GM21528 (cell line): ENCODE measurements at regions not wholly inside any gene's neighbourhood (a gene's known extent, or its start where the extent isn't known, plus 50 kb on each side); places are given as distances from the start of the nearest gene placed in this dataset.
A peak's percentile ranks its signal among the peaks of the same experiment; 100 is the strongest.

Experiments used
- ATAC-seq: cut with Tn5 transposase; IDR thresholded peaks from one replicate; pipeline ENCODE4 v1.9.1; 2021; ENCODE audit warnings: mild to moderate bottlenecking, moderate library complexity; ENCODE audit not compliant: unreplicated experiment, low FRiP score

- ATAC-seq, result no peak
These were observed 57.9 kb upstream of the SLC5A9 start for GRCh38 chr1:48164571-48164970.

GRCh38 chr1:48160486-48161132 is 61.9 kb upstream of the SLC5A9 start:
- ATAC-seq, result no peak

GRCh38 chr1:48139275-48139674 is 83.2 kb upstream of the SLC5A9 start:
- ATAC-seq, result no peak

DNA sequence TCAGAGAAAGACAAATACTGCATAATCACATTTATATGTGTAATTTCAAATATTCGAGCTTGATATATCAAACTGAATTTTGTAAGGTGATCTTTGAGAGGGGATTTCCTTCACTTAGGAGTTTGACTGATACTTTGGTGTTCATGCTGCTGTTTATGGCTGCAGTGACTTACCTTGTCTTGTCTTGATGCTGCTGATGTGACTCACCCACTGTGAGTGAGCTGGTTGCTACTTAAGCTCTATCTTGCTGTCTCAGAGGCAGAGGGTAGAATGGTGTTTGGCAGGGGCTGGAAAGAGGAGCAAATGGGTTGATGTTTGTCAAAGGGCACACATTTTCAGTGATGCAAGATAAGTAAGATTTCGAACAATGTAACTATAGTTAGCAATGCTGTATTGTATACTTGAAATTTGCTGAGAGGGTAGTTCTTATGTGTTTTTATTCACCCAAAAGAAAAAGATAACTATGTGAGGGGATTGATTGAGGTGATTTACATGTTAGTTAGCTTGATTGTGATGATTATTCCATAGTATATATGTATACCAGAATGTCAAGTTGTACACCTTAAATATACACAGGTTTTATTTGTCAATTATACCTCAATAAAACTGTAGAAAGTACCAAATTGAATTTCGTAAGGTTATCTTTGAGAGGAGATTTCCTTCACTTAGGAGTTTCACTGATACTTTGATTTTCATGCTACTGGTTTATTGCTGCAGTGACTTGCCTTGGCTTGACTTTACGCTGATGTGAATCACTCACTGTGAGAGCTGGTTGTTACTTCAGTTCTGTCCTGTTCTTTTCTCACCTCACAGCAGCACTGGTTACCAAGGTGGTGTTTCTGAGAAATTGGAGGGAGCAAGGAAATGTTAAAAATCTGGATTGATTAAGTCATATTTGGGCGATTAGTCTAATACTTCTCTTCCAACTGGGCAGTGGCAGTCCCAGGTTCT is 94.5 kb upstream of the SLC5A9 start:
- ATAC-seq, result no peak

DNA sequence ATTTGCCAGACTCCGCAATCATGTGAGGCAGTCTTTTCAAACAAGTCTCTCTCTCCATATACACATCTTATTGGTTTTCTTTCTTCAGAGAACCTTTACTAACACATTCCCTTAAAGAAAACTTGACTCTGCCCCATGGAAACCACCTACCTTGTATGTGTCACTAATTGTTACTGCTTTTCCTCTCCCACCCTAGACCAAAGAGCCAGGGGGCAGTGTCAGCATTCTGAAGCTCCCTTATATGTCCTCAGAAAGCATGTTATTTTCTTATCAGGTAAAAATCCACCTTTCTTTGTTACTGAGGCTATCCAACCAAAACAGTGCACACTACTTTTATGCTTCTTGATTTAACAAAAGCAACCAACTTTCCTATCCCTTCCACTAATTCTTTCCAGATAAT is 98.9 kb upstream of the SLC5A9 start:
- no peak for ATAC-seq

- ATAC-seq, result no peak
These were observed 100.6 kb upstream of the SLC5A9 start for GRCh38 chr1:48121955-48122354.

GRCh38 chr1:48120621-48121020 is 101.9 kb upstream of the SLC5A9 start:
- ATAC-seq, result no peak

DNA sequence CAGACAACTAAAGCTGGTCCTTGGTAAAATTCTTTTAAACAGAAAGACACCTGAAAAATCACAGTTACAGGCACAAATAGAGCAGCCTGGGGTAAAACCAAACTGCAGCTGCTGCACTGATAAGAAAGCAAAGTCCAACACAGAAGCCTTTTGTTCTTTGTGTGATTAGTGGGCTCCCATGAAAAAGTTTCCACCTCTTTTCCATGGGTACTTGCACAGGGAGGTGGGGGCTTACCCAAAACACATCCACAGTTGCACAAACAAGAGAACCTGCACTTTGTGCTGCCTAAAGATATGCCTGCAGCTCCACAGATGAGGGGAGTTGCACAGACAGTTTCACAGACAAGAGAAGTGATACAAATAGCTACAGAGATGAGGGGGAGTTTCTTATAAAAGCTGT is 106.7 kb upstream of the SLC5A9 start:
- no peak for ATAC-seq

GRCh38 chr1:48114596-48115382 is 107.7 kb upstream of the SLC5A9 start:
- no peak for ATAC-seq

GRCh38 chr1:48109390-48110013 is 112.3 kb upstream of the TRABD2B start:
- ATAC-seq, result no peak

- no peak for ATAC-seq
These were observed 110.3 kb upstream of the TRABD2B start for GRCh38 chr1:48107516-48107915.

GRCh38 chr1:48106049-48106448 is 108.9 kb upstream of the TRABD2B start:
- ATAC-seq, result no peak

GRCh38 chr1:48105165-48105564 is 108.0 kb upstream of the TRABD2B start:
- ATAC-seq, result no peak

DNA sequence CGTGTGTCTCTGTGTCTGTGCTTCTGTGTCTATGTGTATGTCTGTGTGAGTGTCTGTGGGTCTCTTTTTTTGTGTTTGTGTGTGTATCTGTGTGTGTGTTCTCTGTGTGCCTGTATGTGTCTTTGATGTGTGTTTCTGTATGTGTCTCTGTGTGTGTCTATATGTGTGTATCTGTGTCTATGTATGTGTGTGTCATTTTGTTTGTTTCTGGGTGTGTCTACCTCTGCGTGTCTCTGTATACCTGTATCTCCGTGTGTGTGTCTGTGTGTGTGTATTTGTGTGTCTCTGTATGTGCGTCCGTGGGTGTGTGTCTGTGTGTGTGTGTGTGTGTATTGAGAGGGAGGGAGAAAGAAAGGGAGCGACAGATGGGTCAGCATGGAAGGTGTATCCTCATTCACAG is 106.3 kb upstream of the TRABD2B start:
- ATAC-seq, result no peak

DNA sequence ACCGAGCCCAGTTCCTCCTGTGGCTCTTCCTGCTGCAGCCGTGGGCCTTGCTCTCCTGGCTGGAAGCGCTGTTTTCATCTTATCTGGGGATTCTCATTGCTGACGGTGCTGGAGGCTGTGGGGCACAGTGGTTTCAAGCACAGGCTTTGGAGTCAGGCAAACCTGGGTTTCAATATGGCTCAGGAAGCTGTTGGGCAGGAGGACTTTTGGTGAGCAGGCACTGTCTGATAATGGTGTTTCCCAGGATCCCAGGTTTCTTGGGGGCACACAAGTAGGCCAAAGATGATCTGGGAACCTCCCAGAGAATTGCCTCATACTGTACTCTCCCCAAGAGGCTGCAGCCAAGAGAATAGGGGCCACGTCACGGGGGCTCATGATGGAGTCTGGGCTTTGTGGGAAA is 105.6 kb upstream of the TRABD2B start:
- no peak for ATAC-seq

- ATAC-seq, result no peak
These were observed 102.0 kb upstream of the TRABD2B start for GRCh38 chr1:48099072-48099773.

- ATAC-seq, result peak; percentile 91
These were observed 96.7 kb upstream of the TRABD2B start for GRCh38 chr1:48093696-48094528.

DNA sequence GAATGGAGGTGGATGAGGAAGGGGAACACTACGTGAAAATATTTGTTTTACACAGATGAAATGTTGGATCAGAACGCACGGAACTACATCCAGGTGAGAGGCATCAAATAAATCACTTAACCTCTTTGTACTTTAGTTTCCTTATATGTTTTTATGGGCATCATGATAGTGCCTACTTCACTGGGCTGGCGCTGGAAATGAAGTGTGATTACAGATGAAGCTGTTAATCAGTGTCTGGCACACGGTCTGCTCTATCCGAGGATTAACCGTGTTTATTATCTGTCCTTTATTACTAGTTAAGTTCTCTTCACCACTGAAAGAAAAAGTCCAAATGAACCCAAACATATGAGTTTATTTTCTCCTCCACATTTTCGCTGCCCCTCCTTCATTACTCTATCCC is 96.0 kb upstream of the TRABD2B start:
- no peak for ATAC-seq

- no peak for ATAC-seq
These were observed 95.2 kb upstream of the TRABD2B start for GRCh38 chr1:48092401-48092800.
